ENCODE measurements at regions not wholly inside any gene's neighbourhood (a gene's known extent, or its start where the extent isn't known, plus 50 kb on each side); places are given as distances from the start of the nearest gene placed in this dataset.

GRCh38 chr1:195202241-195202640 is 1406.0 kb downstream of the KCNT2 start:
- no peaks in the 10 kb centered on the region for H3K4me1 ChIP-seq (ENCODE audit: control insufficient read depth in 1 of 2, low read depth in 2 of 2)
- no peak overlapping the region for H3K4me3 ChIP-seq
- no peaks in the 10 kb centered on the region for H3K27me3 ChIP-seq (replicated peaks; ENCODE audit: insufficient read depth)
- no peak for DNase-seq (ENCODE audit: low spot score)
- no peak for ATAC-seq (ENCODE audit: insufficient number of reproducible peaks, low FRiP score, low read depth)
- H3K27ac ChIP-seq, result no peak overlapping the region
- no peaks in the 10 kb centered on the region for H3K36me3 ChIP-seq
- H3K9me3 ChIP-seq, result no peaks in the 10 kb centered on the region
- TF ChIP-seq CTCF (IDR thresholded peaks at IDR 0.05), result no peak

- no peaks in the 10 kb centered on the region for H3K9me3 ChIP-seq
- no peak overlapping the region for H3K4me3 ChIP-seq
- TF ChIP-seq CTCF (IDR thresholded peaks at IDR 0.05), result no peak
- no peaks in the 10 kb centered on the region for H3K4me1 ChIP-seq (ENCODE audit: control insufficient read depth in 1 of 2, low read depth in 2 of 2)
- DNase-seq (ENCODE audit: low spot score) (no peak), ATAC-seq (ENCODE audit: insufficient number of reproducible peaks, low FRiP score, low read depth) (no peak)
- no peaks in the 10 kb centered on the region for H3K36me3 ChIP-seq
- H3K27ac ChIP-seq, result no peak overlapping the region
- no peaks in the 10 kb centered on the region for H3K27me3 ChIP-seq (replicated peaks; ENCODE audit: insufficient read depth)
These were observed 1407.5 kb downstream of the KCNT2 start for GRCh38 chr1:195200772-195201171.

- Histone ChIP-seq H3K36me3 (no peaks in the 10 kb centered on the region), H3K27me3 (replicated peaks; ENCODE audit: insufficient read depth) (no peaks in the 10 kb centered on the region), H3K9me3 (no peaks in the 10 kb centered on the region), H3K27ac (no peak overlapping the region), H3K4me3 (no peak overlapping the region), H3K4me1 (ENCODE audit: control insufficient read depth in 1 of 2, low read depth in 2 of 2) (no peaks in the 10 kb centered on the region)
- no peak for ATAC-seq (ENCODE audit: insufficient number of reproducible peaks, low FRiP score, low read depth)
- no peak for DNase-seq (ENCODE audit: low spot score)
- TF ChIP-seq CTCF (IDR thresholded peaks at IDR 0.05), result no peak
These were observed 1411.1 kb downstream of the KCNT2 start for GRCh38 chr1:195197116-195197515.

GRCh38 chr1:195195423-195196057 is 1412.7 kb downstream of the KCNT2 start:
- Histone ChIP-seq H3K4me3 (no peak overlapping the region), H3K27me3 (replicated peaks; ENCODE audit: insufficient read depth) (no peaks in the 10 kb centered on the region), H3K4me1 (ENCODE audit: control insufficient read depth in 1 of 2, low read depth in 2 of 2) (no peaks in the 10 kb centered on the region), H3K27ac (no peak overlapping the region), H3K9me3 (no peaks in the 10 kb centered on the region), H3K36me3 (no peaks in the 10 kb centered on the region)
- no peak for TF ChIP-seq CTCF (IDR thresholded peaks at IDR 0.05)
- ATAC-seq (ENCODE audit: insufficient number of reproducible peaks, low FRiP score, low read depth) (no peak), DNase-seq (ENCODE audit: low spot score) (no peak)

GRCh38 chr1:195193134-195193533 is 1415.1 kb downstream of the KCNT2 start:
- H3K27ac ChIP-seq, result no peak overlapping the region
- DNase-seq (ENCODE audit: low spot score) (no peak), ATAC-seq (ENCODE audit: insufficient number of reproducible peaks, low FRiP score, low read depth) (no peak)
- H3K4me3 ChIP-seq, result no peak overlapping the region
- no peaks in the 10 kb centered on the region for H3K9me3 ChIP-seq
- H3K4me1 ChIP-seq (ENCODE audit: control insufficient read depth in 1 of 2, low read depth in 2 of 2), result no peaks in the 10 kb centered on the region
- no peaks in the 10 kb centered on the region for H3K36me3 ChIP-seq
- no peaks in the 10 kb centered on the region for H3K27me3 ChIP-seq (replicated peaks; ENCODE audit: insufficient read depth)
- TF ChIP-seq CTCF (IDR thresholded peaks at IDR 0.05), result no peak
